ENCODE measurements at regions not wholly inside any gene's neighbourhood (a gene's known extent, or its start where the extent isn't known, plus 50 kb on each side); places are given as distances from the start of the nearest gene placed in this dataset.

DNA sequence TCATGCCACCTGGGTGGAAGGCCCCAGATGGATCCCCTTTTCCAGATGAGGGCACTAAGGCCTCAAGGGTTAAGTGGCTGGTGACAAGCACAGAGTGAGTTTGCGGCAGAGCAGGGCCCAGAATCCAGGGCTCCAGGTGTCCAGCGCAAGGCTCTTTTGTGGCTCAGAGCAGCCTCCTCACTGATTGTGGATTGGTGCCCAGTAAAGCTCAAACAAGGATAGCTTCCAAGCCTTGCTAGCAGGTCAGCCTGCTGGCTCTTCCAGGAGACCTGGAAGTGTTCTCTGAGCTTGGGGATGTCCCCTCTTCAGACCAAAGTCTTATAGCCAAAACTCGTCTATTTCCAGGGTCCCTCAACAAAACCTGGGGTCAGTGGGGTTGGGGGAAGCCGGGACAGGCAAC is 167.6 kb upstream of the SYT13 start:
- ATAC-seq = no peak
- TF ChIP-seq ZFP30 (CRISPR knock-in tag; IDR thresholded peaks at IDR 0.05) = no peak

DNA sequence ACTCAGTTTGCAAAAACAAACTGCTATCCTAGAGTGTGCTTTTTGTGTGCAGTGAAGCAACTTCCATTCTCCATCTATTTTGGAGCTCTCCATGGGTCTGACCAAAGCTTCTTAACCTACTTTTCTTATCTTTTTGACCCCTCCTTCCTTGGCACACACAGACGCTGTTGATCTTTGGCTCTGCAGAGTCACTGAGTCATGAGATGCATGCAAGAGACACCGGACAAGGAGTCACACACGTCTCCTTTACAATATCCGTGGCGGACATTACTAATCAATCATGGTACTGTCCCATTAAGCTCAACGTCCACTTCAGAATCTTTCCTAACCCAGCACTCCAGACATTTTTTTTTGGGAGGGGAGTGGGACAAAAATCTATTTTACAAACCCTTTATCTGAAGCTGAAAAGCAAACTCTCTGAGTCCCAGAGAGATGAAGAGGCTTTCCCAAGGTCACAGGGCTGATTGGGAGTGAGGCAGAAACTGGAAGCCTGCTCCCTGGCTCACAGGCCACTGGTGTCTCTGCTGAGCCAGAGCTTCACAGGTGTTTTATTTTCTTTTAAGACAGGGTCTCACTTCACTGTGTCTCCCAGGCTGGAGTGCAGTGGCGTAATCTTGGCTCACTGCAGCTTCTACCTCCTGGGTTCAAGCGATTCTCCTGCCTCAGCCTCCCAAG is 165.8 kb upstream of the SYT13 start:
- no peak for ATAC-seq
- TF ChIP-seq, protein P1, sequence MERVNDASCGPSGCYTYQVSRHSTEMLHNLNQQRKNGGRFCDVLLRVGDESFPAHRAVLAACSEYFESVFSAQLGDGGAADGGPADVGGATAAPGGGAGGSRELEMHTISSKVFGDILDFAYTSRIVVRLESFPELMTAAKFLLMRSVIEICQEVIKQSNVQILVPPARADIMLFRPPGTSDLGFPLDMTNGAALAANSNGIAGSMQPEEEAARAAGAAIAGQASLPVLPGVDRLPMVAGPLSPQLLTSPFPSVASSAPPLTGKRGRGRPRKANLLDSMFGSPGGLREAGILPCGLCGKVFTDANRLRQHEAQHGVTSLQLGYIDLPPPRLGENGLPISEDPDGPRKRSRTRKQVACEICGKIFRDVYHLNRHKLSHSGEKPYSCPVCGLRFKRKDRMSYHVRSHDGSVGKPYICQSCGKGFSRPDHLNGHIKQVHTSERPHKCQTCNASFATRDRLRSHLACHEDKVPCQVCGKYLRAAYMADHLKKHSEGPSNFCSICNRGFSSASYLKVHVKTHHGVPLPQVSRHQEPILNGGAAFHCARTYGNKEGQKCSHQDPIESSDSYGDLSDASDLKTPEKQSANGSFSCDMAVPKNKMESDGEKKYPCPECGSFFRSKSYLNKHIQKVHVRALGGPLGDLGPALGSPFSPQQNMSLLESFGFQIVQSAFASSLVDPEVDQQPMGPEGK (CRISPR knock-in tag; IDR thresholded peaks at IDR 0.05; ENCODE audit: borderline replicate concordance) = no peak
- no peak for TF ChIP-seq ZNF8 (CRISPR knock-in tag; IDR thresholded peaks at IDR 0.05)
- no peak for TF ChIP-seq ISL1 (CRISPR knock-in tag; IDR thresholded peaks at IDR 0.05)
- TF ChIP-seq BACH2 (CRISPR knock-in tag; IDR thresholded peaks at IDR 0.05; ENCODE audit: borderline replicate concordance) = no peak
- TF ChIP-seq GLIS3 (CRISPR knock-in tag; IDR thresholded peaks at IDR 0.05) = no peak
- TF ChIP-seq, protein P2, sequence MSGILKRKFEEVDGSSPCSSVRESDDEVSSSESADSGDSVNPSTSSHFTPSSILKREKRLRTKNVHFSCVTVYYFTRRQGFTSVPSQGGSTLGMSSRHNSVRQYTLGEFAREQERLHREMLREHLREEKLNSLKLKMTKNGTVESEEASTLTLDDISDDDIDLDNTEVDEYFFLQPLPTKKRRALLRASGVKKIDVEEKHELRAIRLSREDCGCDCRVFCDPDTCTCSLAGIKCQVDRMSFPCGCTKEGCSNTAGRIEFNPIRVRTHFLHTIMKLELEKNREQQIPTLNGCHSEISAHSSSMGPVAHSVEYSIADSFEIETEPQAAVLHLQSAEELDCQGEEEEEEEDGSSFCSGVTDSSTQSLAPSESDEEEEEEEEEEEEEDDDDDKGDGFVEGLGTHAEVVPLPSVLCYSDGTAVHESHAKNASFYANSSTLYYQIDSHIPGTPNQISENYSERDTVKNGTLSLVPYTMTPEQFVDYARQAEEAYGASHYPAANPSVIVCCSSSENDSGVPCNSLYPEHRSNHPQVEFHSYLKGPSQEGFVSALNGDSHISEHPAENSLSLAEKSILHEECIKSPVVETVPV (CRISPR knock-in tag; IDR thresholded peaks at IDR 0.05) = no peak
- TF ChIP-seq ARNTL (CRISPR knock-in tag; IDR thresholded peaks at IDR 0.05; ENCODE audit: borderline replicate concordance, low read depth) = no peak
- no peak for TF ChIP-seq ZFP30 (CRISPR knock-in tag; IDR thresholded peaks at IDR 0.05)
- no peak for TF ChIP-seq OSR1 (CRISPR knock-in tag; IDR thresholded peaks at IDR 0.05)
- TF ChIP-seq, protein P3, sequence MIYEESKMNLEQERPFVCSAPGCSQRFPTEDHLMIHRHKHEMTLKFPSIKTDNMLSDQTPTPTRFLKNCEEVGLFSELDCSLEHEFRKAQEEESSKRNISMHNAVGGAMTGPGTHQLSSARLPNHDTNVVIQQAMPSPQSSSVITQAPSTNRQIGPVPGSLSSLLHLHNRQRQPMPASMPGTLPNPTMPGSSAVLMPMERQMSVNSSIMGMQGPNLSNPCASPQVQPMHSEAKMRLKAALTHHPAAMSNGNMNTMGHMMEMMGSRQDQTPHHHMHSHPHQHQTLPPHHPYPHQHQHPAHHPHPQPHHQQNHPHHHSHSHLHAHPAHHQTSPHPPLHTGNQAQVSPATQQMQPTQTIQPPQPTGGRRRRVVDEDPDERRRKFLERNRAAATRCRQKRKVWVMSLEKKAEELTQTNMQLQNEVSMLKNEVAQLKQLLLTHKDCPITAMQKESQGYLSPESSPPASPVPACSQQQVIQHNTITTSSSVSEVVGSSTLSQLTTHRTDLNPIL (CRISPR knock-in tag; IDR thresholded peaks at IDR 0.05; ENCODE audit: low read depth) = no peak
- no peak for TF ChIP-seq ZC3H10 (CRISPR knock-in tag; IDR thresholded peaks at IDR 0.05)
- TF ChIP-seq, protein P4, sequence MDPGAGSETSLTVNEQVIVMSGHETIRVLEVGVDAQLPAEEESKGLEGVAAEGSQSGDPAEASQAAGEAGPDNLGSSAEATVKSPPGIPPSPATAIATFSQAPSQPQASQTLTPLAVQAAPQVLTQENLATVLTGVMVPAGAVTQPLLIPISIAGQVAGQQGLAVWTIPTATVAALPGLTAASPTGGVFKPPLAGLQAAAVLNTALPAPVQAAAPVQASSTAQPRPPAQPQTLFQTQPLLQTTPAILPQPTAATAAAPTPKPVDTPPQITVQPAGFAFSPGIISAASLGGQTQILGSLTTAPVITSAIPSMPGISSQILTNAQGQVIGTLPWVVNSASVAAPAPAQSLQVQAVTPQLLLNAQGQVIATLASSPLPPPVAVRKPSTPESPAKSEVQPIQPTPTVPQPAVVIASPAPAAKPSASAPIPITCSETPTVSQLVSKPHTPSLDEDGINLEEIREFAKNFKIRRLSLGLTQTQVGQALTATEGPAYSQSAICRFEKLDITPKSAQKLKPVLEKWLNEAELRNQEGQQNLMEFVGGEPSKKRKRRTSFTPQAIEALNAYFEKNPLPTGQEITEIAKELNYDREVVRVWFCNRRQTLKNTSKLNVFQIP (CRISPR knock-in tag; IDR thresholded peaks at IDR 0.05; ENCODE audit: borderline replicate concordance, low read depth) = no peak
- TF ChIP-seq SNAI2 (CRISPR knock-in tag; IDR thresholded peaks at IDR 0.05) = no peak
- no peak for TF ChIP-seq TOX (CRISPR knock-in tag; IDR thresholded peaks at IDR 0.05; ENCODE audit: borderline replicate concordance)
- TF ChIP-seq ZNF70 (CRISPR knock-in tag; IDR thresholded peaks at IDR 0.05) = no peak
- TF ChIP-seq, protein P5, sequence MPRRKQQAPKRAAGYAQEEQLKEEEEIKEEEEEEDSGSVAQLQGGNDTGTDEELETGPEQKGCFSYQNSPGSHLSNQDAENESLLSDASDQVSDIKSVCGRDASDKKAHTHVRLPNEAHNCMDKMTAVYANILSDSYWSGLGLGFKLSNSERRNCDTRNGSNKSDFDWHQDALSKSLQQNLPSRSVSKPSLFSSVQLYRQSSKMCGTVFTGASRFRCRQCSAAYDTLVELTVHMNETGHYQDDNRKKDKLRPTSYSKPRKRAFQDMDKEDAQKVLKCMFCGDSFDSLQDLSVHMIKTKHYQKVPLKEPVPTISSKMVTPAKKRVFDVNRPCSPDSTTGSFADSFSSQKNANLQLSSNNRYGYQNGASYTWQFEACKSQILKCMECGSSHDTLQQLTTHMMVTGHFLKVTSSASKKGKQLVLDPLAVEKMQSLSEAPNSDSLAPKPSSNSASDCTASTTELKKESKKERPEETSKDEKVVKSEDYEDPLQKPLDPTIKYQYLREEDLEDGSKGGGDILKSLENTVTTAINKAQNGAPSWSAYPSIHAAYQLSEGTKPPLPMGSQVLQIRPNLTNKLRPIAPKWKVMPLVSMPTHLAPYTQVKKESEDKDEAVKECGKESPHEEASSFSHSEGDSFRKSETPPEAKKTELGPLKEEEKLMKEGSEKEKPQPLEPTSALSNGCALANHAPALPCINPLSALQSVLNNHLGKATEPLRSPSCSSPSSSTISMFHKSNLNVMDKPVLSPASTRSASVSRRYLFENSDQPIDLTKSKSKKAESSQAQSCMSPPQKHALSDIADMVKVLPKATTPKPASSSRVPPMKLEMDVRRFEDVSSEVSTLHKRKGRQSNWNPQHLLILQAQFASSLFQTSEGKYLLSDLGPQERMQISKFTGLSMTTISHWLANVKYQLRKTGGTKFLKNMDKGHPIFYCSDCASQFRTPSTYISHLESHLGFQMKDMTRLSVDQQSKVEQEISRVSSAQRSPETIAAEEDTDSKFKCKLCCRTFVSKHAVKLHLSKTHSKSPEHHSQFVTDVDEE (CRISPR knock-in tag; IDR thresholded peaks at IDR 0.05) = no peak
- TF ChIP-seq TCF4 (CRISPR knock-in tag; IDR thresholded peaks at IDR 0.05; ENCODE audit: borderline replicate concordance) = no peak
- TF ChIP-seq ZNF565 (CRISPR knock-in tag; conservative IDR thresholded peaks at IDR 0.05; ENCODE audit: low read depth) = no peak
- no peak for TF ChIP-seq CSDC2 (CRISPR knock-in tag; IDR thresholded peaks at IDR 0.05)

DNA sequence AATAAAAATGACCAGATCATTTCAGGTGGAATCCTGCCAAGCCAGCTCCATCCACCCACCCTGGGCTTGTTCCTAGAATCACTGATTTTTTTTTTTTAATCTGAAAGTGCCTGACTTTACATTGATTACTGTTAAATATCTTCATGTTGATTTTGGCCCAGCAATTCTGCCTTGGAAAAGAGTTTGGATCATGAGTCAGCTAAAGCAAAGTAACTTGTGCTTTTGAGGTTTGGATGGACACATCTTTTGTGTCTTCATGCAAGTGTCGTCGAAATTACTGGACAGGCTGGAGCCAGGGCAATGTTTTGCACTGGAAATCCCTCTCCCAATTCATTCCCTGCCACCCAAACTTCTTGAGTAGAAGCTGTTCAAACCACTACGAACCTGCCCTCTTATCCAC is 164.0 kb upstream of the SYT13 start:
- no peak for ATAC-seq
- TF ChIP-seq ISL1 (CRISPR knock-in tag; IDR thresholded peaks at IDR 0.05) (no peak), ZNF565 (CRISPR knock-in tag; conservative IDR thresholded peaks at IDR 0.05; ENCODE audit: low read depth) (no peak), GLIS3 (CRISPR knock-in tag; IDR thresholded peaks at IDR 0.05) (no peak)
